DND-41 (cell line): ENCODE measurements at regions not wholly inside any gene's neighbourhood (a gene's known extent, or its start where the extent isn't known, plus 50 kb on each side); places are given as distances from the start of the nearest gene placed in this dataset.

ENCODE experiments used
- EZH2 ChIP-seq: IDR thresholded peaks from 3 replicates; pipeline ENCODE4 v1.6.1; 2012; ENCODE audit warnings: borderline replicate concordance, low read depth, mild to moderate bottlenecking, moderate library complexity, low read length, inconsistent platforms; ENCODE audit not compliant: severe bottlenecking
- TF ChIP-seq, protein P1 (sequence below): IDR thresholded peaks from 2 replicates; pipeline ENCODE4 v1.5.1; 2012; ENCODE audit warnings: borderline replicate concordance, low read length, moderate library complexity, mild to moderate bottlenecking; ENCODE audit not compliant: poor library complexity, severe bottlenecking; ENCODE audit errors: extremely low read depth

DNA sequence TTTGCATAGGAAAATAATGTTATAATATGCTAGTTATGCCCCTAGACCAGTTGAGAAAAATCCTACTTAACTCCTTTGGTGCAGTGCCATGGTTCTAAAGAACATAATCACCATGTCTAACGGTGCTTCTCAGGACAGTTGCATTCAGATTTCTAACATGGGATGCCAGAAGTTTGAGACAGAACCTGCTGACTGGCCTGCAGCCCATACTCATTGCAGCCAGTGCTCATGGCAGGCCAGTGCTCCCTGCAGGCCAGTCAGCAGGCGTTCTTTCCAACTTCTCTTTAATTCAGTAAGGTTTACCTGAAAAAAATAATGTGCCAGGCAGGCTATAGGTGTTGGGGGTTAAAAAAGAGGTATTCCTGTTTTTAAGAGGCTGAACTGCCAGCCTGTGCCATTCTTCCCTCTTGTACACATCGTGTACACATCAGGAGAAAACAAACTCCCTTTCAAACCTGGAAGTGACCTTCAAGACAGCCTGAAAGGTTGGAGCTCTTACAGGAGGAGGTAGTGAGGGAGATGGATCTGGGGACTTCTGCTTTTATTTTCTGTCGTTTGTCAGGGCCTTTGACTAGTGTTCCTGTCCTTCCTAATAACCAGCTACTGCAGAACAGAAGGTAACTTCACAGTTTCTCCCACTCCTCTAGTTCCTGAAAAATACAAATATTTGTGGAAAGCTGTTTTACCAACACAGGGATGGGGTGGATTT, 146.0 kb upstream of the MAGI3 start:
- TF ChIP-seq, protein P1, sequence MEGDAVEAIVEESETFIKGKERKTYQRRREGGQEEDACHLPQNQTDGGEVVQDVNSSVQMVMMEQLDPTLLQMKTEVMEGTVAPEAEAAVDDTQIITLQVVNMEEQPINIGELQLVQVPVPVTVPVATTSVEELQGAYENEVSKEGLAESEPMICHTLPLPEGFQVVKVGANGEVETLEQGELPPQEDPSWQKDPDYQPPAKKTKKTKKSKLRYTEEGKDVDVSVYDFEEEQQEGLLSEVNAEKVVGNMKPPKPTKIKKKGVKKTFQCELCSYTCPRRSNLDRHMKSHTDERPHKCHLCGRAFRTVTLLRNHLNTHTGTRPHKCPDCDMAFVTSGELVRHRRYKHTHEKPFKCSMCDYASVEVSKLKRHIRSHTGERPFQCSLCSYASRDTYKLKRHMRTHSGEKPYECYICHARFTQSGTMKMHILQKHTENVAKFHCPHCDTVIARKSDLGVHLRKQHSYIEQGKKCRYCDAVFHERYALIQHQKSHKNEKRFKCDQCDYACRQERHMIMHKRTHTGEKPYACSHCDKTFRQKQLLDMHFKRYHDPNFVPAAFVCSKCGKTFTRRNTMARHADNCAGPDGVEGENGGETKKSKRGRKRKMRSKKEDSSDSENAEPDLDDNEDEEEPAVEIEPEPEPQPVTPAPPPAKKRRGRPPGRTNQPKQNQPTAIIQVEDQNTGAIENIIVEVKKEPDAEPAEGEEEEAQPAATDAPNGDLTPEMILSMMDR = no peak
- no peak for TF ChIP-seq EZH2
